Stimulated activated naive B cell treated with anti-CD40 and anti-IgM and Interleukin-4, amounts not matched to agents 10 μg/mL and 1 μg/mL and 100 μg/mL, for 72 hours (primary cell): ENCODE measurements at regions not wholly inside any gene's neighbourhood (a gene's known extent, or its start where the extent isn't known, plus 50 kb on each side); places are given as distances from the start of the nearest gene placed in this dataset.

Source experiments
- ATAC-seq, 2 donors: fragments of 150-1000 bp; cut with Tn5 transposase; replicated peaks; 2 replicates each; pipeline ENCODE4 v1.10.0; 2021; ENCODE audit warnings: moderate library complexity in 1 of 2
- DNase-seq: peaks from one replicate; pipeline ENCODE4 v3.0.0; 2021
- H3K27ac Mint-ChIP-seq: one replicate; pipeline ENCODE4 v1.8.0; 2022; ENCODE audit warnings: mild to moderate bottlenecking, mixed read lengths
- H3K27me3 Mint-ChIP-seq, 2 donors: one replicate each; pipeline ENCODE4 v1.8.0; 2022; ENCODE audit warnings: mixed read lengths in 2 of 2
- H3K36me3 Mint-ChIP-seq, 2 donors: one replicate each; pipeline ENCODE4 v1.8.0; 2022; ENCODE audit warnings: mixed read lengths in 2 of 2, mild to moderate bottlenecking in 1 of 2
- H3K4me1 Mint-ChIP-seq, 2 donors: one replicate each; pipeline ENCODE4 v1.8.0; 2022; ENCODE audit warnings: mixed read lengths in 2 of 2, mild to moderate bottlenecking in 1 of 2
- H3K4me3 Mint-ChIP-seq, 2 donors: one replicate each; pipeline ENCODE4 v1.8.0; 2022; ENCODE audit warnings: mild to moderate bottlenecking in 2 of 2, mixed read lengths in 2 of 2, moderate library complexity in 1 of 2
- H3K9me3 Mint-ChIP-seq, 2 donors: one replicate each; pipeline ENCODE4 v1.8.0; 2022; ENCODE audit warnings: mixed read lengths in 2 of 2, mild to moderate bottlenecking in 1 of 2

- Mint-ChIP-seq H3K27me3 (peaks cover 21 to 24% of the 10 kb centered on the region in 2 donors), H3K9me3 (no peaks in the 10 kb centered on the region), H3K36me3 (no peaks in the 10 kb centered on the region), H3K4me1 (peaks cover 4 to 9% of the 10 kb centered on the region in 2 donors), H3K27ac (no peak overlapping the region), H3K4me3 (no peak overlapping the region)
- no peak for DNase-seq
- no peak for ATAC-seq
These were observed 99.4 kb upstream of the HAND1 start for GRCh38 chr5:154577416-154577815.

GRCh38 chr5:154576429-154576806, 98.4 kb upstream of the HAND1 start:
- no peaks in the 10 kb centered on the region for H3K36me3 Mint-ChIP-seq
- H3K9me3 Mint-ChIP-seq: no peaks in the 10 kb centered on the region
- H3K4me1 Mint-ChIP-seq: peaks cover 4 to 9% of the 10 kb centered on the region in 2 donors
- ATAC-seq (no peak), DNase-seq (no peak)
- peaks cover 21 to 24% of the 10 kb centered on the region in 2 donors for H3K27me3 Mint-ChIP-seq
- no peak overlapping the region for H3K4me3 Mint-ChIP-seq
- no peak overlapping the region for H3K27ac Mint-ChIP-seq

- no peak overlapping the region for H3K27ac Mint-ChIP-seq
- ATAC-seq (peak; percentile 78 to 81), DNase-seq (no peak)
- H3K4me3 Mint-ChIP-seq: no peak overlapping the region
- H3K27me3 Mint-ChIP-seq: peaks cover 21 to 24% of the 10 kb centered on the region in 2 donors
- H3K9me3 Mint-ChIP-seq: no peaks in the 10 kb centered on the region
- peaks cover 4 to 9% of the 10 kb centered on the region in 2 donors for H3K4me1 Mint-ChIP-seq
- no peaks in the 10 kb centered on the region for H3K36me3 Mint-ChIP-seq
These were observed 97.8 kb upstream of the HAND1 start for GRCh38 chr5:154575546-154576428.

- H3K9me3 Mint-ChIP-seq: no peaks in the 10 kb centered on the region
- ATAC-seq: no peak
- no peaks in the 10 kb centered on the region for H3K36me3 Mint-ChIP-seq
These were observed 95.0 kb upstream of the HAND1 start for GRCh38 chr5:154573011-154573410.

GRCh38 chr5:154571325-154572035, 93.5 kb upstream of the HAND1 start:
- no peak overlapping the region for H3K27ac Mint-ChIP-seq
- H3K36me3 Mint-ChIP-seq: no peaks in the 10 kb centered on the region
- peaks cover 4 to 9% of the 10 kb centered on the region in 2 donors for H3K4me1 Mint-ChIP-seq
- DNase-seq: no peak
- no peak overlapping the region for H3K4me3 Mint-ChIP-seq
- no peak for ATAC-seq
- H3K27me3 Mint-ChIP-seq: peaks cover 5 to 17% of the 10 kb centered on the region in 2 donors
- H3K9me3 Mint-ChIP-seq: no peaks in the 10 kb centered on the region

More at GRCh38 chr5:154573011-154573410, 95.0 kb upstream of the HAND1 start:
- no peak overlapping the region for H3K27ac Mint-ChIP-seq
- peaks cover 10 to 20% of the 10 kb centered on the region in 2 donors for H3K27me3 Mint-ChIP-seq
- no peak overlapping the region for H3K4me3 Mint-ChIP-seq
- H3K4me1 Mint-ChIP-seq: peaks cover 4 to 9% of the 10 kb centered on the region in 2 donors
- no peak for DNase-seq

- peaks cover 5 to 20% of the 10 kb centered on the region in 2 donors for H3K27me3 Mint-ChIP-seq
These were observed 92.7 kb upstream of the HAND1 start for GRCh38 chr5:154570572-154571324.

GRCh38 chr5:154568589-154568988, 90.6 kb upstream of the HAND1 start:
- Mint-ChIP-seq H3K4me1 (no peaks in the 10 kb centered on the region), H3K27ac (no peak overlapping the region), H3K27me3 (peaks cover 19% of the 10 kb centered on the region in 2 donors), H3K9me3 (peaks cover 0 to 1% of the 10 kb centered on the region in 2 donors), H3K36me3 (no peaks in the 10 kb centered on the region), H3K4me3 (no peak overlapping the region)
- DNase-seq (no peak), ATAC-seq (no peak)

More at GRCh38 chr5:154570572-154571324, 92.7 kb upstream of the HAND1 start:
- Mint-ChIP-seq H3K27ac (no peak overlapping the region), H3K36me3 (no peaks in the 10 kb centered on the region), H3K4me3 (no peak overlapping the region), H3K9me3 (no peaks in the 10 kb centered on the region), H3K4me1 (peaks cover 2 to 4% of the 10 kb centered on the region in 2 donors)
- DNase-seq (no peak), ATAC-seq (no peak)

GRCh38 chr5:154567155-154567554, 89.1 kb upstream of the HAND1 start:
- no peak for ATAC-seq
- no peak overlapping the region for H3K27ac Mint-ChIP-seq
- peaks cover 0 to 1% of the 10 kb centered on the region in 2 donors for H3K9me3 Mint-ChIP-seq

GRCh38 chr5:154566146-154566680, 88.2 kb upstream of the HAND1 start:
- H3K4me1 Mint-ChIP-seq: no peaks in the 10 kb centered on the region
- DNase-seq (no peak), ATAC-seq (no peak)
- no peaks in the 10 kb centered on the region for H3K36me3 Mint-ChIP-seq
- H3K27me3 Mint-ChIP-seq: peaks cover 16 to 18% of the 10 kb centered on the region in 2 donors
- no peak overlapping the region for H3K4me3 Mint-ChIP-seq
- peaks cover 0 to 1% of the 10 kb centered on the region in 2 donors for H3K9me3 Mint-ChIP-seq
- H3K27ac Mint-ChIP-seq: no peak overlapping the region

More at GRCh38 chr5:154567155-154567554, 89.1 kb upstream of the HAND1 start:
- H3K4me1 Mint-ChIP-seq: no peaks in the 10 kb centered on the region
- no peaks in the 10 kb centered on the region for H3K36me3 Mint-ChIP-seq
- H3K4me3 Mint-ChIP-seq: no peak overlapping the region
- DNase-seq: no peak
- peaks cover 16 to 18% of the 10 kb centered on the region in 2 donors for H3K27me3 Mint-ChIP-seq

GRCh38 chr5:154565123-154565522, 87.1 kb upstream of the HAND1 start:
- Mint-ChIP-seq H3K27ac (no peak overlapping the region), H3K36me3 (no peaks in the 10 kb centered on the region), H3K27me3 (peaks cover 17 to 24% of the 10 kb centered on the region in 2 donors), H3K9me3 (peaks cover 0 to 1% of the 10 kb centered on the region in 2 donors), H3K4me1 (peaks cover 0 to 2% of the 10 kb centered on the region in 2 donors), H3K4me3 (no peak overlapping the region)
- DNase-seq (no peak), ATAC-seq (no peak)

- Mint-ChIP-seq H3K36me3 (no peaks in the 10 kb centered on the region), H3K27ac (no peak overlapping the region), H3K4me3 (no peak overlapping the region), H3K9me3 (peaks cover 0 to 1% of the 10 kb centered on the region in 2 donors), H3K27me3 (peaks cover 27 to 40% of the 10 kb centered on the region in 2 donors), H3K4me1 (peaks cover 1 to 13% of the 10 kb centered on the region in 2 donors)
- ATAC-seq: no peak
- DNase-seq: no peak
These were observed 84.3 kb upstream of the HAND1 start for GRCh38 chr5:154562244-154562880.

- H3K27ac Mint-ChIP-seq: no peak overlapping the region
- peaks cover 19 to 32% of the 10 kb centered on the region in 2 donors for H3K27me3 Mint-ChIP-seq
- ATAC-seq: peak; percentile 57 to 75
- no peak for DNase-seq
- peaks cover 5 to 8% of the 10 kb centered on the region in 2 donors for H3K9me3 Mint-ChIP-seq
- no peak overlapping the region for H3K4me3 Mint-ChIP-seq
- no peaks in the 10 kb centered on the region for H3K36me3 Mint-ChIP-seq
- H3K4me1 Mint-ChIP-seq: peaks cover 1 to 13% of the 10 kb centered on the region in 2 donors
These were observed 81.6 kb upstream of the HAND1 start for GRCh38 chr5:154559398-154560276.

- Mint-ChIP-seq H3K9me3 (peaks cover 10 to 11% of the 10 kb centered on the region in 2 donors), H3K4me3 (no peak overlapping the region), H3K36me3 (no peaks in the 10 kb centered on the region), H3K4me1 (peaks cover 1 to 13% of the 10 kb centered on the region in 2 donors), H3K27ac (no peak overlapping the region), H3K27me3 (peaks cover 11 to 29% of the 10 kb centered on the region in 2 donors)
- ATAC-seq (no peak), DNase-seq (no peak)
These were observed 79.5 kb upstream of the HAND1 start for GRCh38 chr5:154557548-154557947.
